ENCODE measurements at regions not wholly inside any gene's neighbourhood (a gene's known extent, or its start where the extent isn't known, plus 50 kb on each side); places are given as distances from the start of the nearest gene placed in this dataset.

DNA sequence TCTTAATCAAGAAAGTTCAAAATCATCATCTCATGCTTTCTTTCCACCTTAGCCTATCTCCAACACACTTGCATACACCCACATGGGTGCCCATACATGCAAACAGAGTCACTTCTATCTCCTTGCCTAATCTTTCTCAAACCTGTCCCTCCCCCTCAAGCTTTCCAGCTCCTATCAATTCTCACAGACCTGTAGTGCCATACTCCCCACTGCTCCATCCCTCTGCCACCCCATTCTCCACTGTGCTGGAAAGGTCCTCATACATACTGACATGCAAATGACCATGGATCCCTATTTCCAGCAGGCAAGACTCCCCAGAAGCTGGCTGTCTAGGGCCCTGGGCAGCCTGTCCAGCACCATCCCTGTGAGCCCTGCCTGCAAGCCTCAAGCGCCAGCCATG lies 320.4 kb upstream of the CCL2 start:
- 0% methylated on average over 1 of the region's 1 CpG for WGBS (ENCODE audit: low lambda C conversion rate)
- H3K27me3 ChIP-seq (ENCODE audit: control insufficient read depth in 1 of 2, insufficient read depth in 2 of 2, low read length in 2 of 2): peaks cover 0 to 5% of the 10 kb centered on the region in 2 experiments; a peak in 2 of 5 replicates
- no peaks in the 10 kb centered on the region for H3K36me3 ChIP-seq (replicated peaks in 1 of 2; ENCODE audit: control insufficient read depth in 1 of 2, insufficient read depth in 2 of 2, low read length in 2 of 2)
- no peaks in the 10 kb centered on the region for H3K9me3 ChIP-seq (ENCODE audit: low read length)
- H3K9ac ChIP-seq (ENCODE audit: insufficient read depth, low read depth, low read length): no peak overlapping the region
- H4K20me1 ChIP-seq (ENCODE audit: insufficient read depth, low read length): no peaks in the 10 kb centered on the region
- H3K4me2 ChIP-seq (ENCODE audit: low read depth, low read length): no peak overlapping the region
- FAIRE-seq: no peak
- no peak for DNase-seq (ENCODE audit: low spot score)
- no peak overlapping the region for H2AFZ ChIP-seq (ENCODE audit: low read length)
- TF ChIP-seq ZNF143 (CRISPR knock-in tag; IDR thresholded peaks at IDR 0.05): no peak
- no peak for TF ChIP-seq TBP (CRISPR knock-in tag; IDR thresholded peaks at IDR 0.05)
- TF ChIP-seq, protein P1, sequence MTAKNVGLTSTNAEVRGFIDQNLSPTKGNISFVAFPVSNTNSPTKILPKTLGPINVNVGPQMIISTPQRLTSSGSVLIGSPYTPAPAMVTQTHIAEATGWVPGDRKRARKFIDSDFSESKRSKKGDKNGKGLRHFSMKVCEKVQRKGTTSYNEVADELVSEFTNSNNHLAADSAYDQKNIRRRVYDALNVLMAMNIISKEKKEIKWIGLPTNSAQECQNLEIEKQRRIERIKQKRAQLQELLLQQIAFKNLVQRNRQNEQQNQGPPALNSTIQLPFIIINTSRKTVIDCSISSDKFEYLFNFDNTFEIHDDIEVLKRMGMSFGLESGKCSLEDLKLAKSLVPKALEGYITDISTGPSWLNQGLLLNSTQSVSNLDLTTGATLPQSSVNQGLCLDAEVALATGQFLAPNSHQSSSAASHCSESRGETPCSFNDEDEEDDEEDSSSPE (CRISPR knock-in tag; IDR thresholded peaks at IDR 0.05): no peak
- TF ChIP-seq AGO1 (IDR thresholded peaks at IDR 0.05; ENCODE audit: low read depth, low read length, poor library complexity, severe bottlenecking): no peak
- no peak for TF ChIP-seq ZNF558 (CRISPR knock-in tag; IDR thresholded peaks at IDR 0.05; ENCODE audit: borderline replicate concordance)
- no TSS peak for BruUV-seq (replicated peaks)
- no peak overlapping the region for H3K4me3 ChIP-seq (replicated peaks in 1 of 3; ENCODE audit: insufficient read depth in 1 of 3, low read depth in 2 of 3, low read length in 3 of 3)
- ATAC-seq: no peak
- H3K79me2 ChIP-seq (ENCODE audit: insufficient read depth, low read length): no peaks in the 10 kb centered on the region
- intact Hi-C loops (cut with micrococcal nuclease; ENCODE audit: unreplicated experiment) (no loop called here), in situ Hi-C loops (cut with HindIII; ENCODE audit: extremely low pct_ligation_motif_present, low pct_unique_long_range_greater_than_20kb) (no loop called here)
- no peaks in the 10 kb centered on the region for H3K4me1 ChIP-seq (ENCODE audit: insufficient read depth, low read length)
- CTCF ChIA-PET (ENCODE audit: low intra/inter-chr PET ratio, low total read pairs): no interaction called here
- POLR2A ChIA-PET: no interaction called here
- no peak overlapping the region for H3K27ac ChIP-seq (ENCODE audit: extremely low read length, insufficient read depth, low read length)

DNA sequence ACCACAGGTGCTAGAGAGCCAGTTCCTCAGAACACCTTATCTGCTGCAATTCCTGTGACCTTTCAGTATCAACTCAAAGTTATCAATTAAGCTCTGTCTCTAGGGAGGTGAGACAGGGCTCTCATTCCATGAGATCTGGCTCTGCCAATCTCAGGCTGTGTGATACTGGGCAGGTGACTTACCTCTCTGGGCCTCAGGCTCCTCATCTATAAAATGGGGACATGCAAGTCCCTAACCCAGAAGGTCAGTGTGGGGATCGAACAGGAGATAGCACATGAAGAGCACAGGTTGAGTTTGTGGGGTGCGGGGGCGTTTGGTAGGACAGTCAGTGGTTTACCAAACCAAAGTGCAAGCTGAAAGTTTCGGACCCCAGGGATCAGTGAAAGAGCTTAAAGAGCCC lies 319.3 kb upstream of the CCL2 start:
- Histone ChIP-seq H3K9me3 (ENCODE audit: low read length) (no peaks in the 10 kb centered on the region), H3K4me3 (replicated peaks in 1 of 3; ENCODE audit: insufficient read depth in 1 of 3, low read depth in 2 of 3, low read length in 3 of 3) (no peak overlapping the region), H3K4me1 (ENCODE audit: insufficient read depth, low read length) (no peaks in the 10 kb centered on the region), H3K9ac (ENCODE audit: insufficient read depth, low read depth, low read length) (no peak overlapping the region), H3K27ac (ENCODE audit: extremely low read length, insufficient read depth, low read length) (no peak overlapping the region), H3K79me2 (ENCODE audit: insufficient read depth, low read length) (no peaks in the 10 kb centered on the region), H4K20me1 (ENCODE audit: insufficient read depth, low read length) (no peaks in the 10 kb centered on the region), H3K4me2 (ENCODE audit: low read depth, low read length) (no peak overlapping the region), H3K36me3 (replicated peaks in 1 of 2; ENCODE audit: control insufficient read depth in 1 of 2, insufficient read depth in 2 of 2, low read length in 2 of 2) (no peaks in the 10 kb centered on the region), H3K27me3 (ENCODE audit: control insufficient read depth in 1 of 2, insufficient read depth in 2 of 2, low read length in 2 of 2) (peaks cover 0 to 5% of the 10 kb centered on the region in 2 experiments; a peak in 2 of 5 replicates), H2AFZ (ENCODE audit: low read length) (no peak overlapping the region)
- TF ChIP-seq TP53 (CRISPR knock-in tag; conservative IDR thresholded peaks at IDR 0.05): no peak
- FAIRE-seq (no peak), DNase-seq (ENCODE audit: low spot score) (no peak), ATAC-seq (no peak)
- BruUV-seq (replicated peaks): no TSS peak
- CTCF ChIA-PET (ENCODE audit: low intra/inter-chr PET ratio, low total read pairs): no interaction called here
- in situ Hi-C loops (cut with HindIII; ENCODE audit: extremely low pct_ligation_motif_present, low pct_unique_long_range_greater_than_20kb): no loop called here
- intact Hi-C loops (cut with micrococcal nuclease; ENCODE audit: unreplicated experiment): no loop called here
- WGBS (ENCODE audit: low lambda C conversion rate): 4% methylated on average over 4 of the region's 4 CpGs
- POLR2A ChIA-PET: no interaction called here

All from HepG2 (cell line).